HG03565 (cell line): ENCODE measurements at regions not wholly inside any gene's neighbourhood (a gene's known extent, or its start where the extent isn't known, plus 50 kb on each side); places are given as distances from the start of the nearest gene placed in this dataset.

Experiments used
- ATAC-seq: cut with Tn5 transposase; IDR thresholded peaks from one replicate; pipeline ENCODE4 v1.9.1; 2021; ENCODE audit warnings: mild to moderate bottlenecking, moderate library complexity; ENCODE audit not compliant: unreplicated experiment

- ATAC-seq: no peak
These were observed 349.5 kb upstream of the CPXCR1 start for GRCh38 chrX:88397551-88397950.

- no peak for ATAC-seq
These were observed 331.0 kb upstream of the CPXCR1 start for GRCh38 chrX:88416002-88416401.

- no peak for ATAC-seq
These were observed 330.1 kb upstream of the CPXCR1 start for GRCh38 chrX:88416965-88417364.

GRCh38 chrX:88424071-88424470 lies 323.0 kb upstream of the CPXCR1 start:
- ATAC-seq: no peak

GRCh38 chrX:88424541-88424940 lies 322.5 kb upstream of the CPXCR1 start:
- ATAC-seq: no peak

GRCh38 chrX:88425739-88426138 lies 321.3 kb upstream of the CPXCR1 start:
- no peak for ATAC-seq

- ATAC-seq: no peak
These were observed 309.5 kb upstream of the CPXCR1 start for GRCh38 chrX:88437563-88437962.

GRCh38 chrX:88438209-88438608 lies 308.8 kb upstream of the CPXCR1 start:
- no peak for ATAC-seq

- ATAC-seq: no peak
These were observed 307.1 kb upstream of the CPXCR1 start for GRCh38 chrX:88439935-88440334.
